ENCODE measurements at regions not wholly inside any gene's neighbourhood (a gene's known extent, or its start where the extent isn't known, plus 50 kb on each side); places are given as distances from the start of the nearest gene placed in this dataset.

DNA sequence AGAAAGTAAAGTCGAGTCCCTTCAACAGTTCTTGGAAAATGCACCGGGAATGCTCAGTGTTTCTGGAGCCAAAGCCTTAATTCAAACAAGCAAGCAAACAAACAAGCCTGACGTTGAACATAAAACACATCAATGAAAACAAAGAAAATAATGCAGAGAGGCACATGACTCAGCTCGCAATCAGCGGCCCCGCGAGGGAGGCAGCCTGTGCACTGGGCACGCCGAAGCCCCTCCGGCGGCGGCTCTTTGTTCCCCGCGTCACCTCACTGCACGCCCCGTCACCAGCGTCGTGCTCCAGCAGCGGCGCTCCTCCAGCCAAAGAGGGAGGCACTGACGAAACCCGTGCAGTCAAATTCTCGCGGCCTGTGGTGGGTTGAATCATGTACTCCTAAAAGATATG lies 151.5 kb downstream of the DNAJB6 start:
- no peak for TF ChIP-seq PATZ1 (CRISPR knock-in tag; IDR thresholded peaks at IDR 0.05; ENCODE audit: borderline replicate concordance)
- no peak for TF ChIP-seq ZFP3 (CRISPR knock-in tag; IDR thresholded peaks at IDR 0.05)
- no peak for TF ChIP-seq ARNTL (CRISPR knock-in tag; IDR thresholded peaks at IDR 0.05; ENCODE audit: borderline replicate concordance, low read depth)
- no peak for TF ChIP-seq ZNF70 (CRISPR knock-in tag; IDR thresholded peaks at IDR 0.05)
- TF ChIP-seq ZFP30 (CRISPR knock-in tag; IDR thresholded peaks at IDR 0.05), result no peak
- TF ChIP-seq, protein P1, sequence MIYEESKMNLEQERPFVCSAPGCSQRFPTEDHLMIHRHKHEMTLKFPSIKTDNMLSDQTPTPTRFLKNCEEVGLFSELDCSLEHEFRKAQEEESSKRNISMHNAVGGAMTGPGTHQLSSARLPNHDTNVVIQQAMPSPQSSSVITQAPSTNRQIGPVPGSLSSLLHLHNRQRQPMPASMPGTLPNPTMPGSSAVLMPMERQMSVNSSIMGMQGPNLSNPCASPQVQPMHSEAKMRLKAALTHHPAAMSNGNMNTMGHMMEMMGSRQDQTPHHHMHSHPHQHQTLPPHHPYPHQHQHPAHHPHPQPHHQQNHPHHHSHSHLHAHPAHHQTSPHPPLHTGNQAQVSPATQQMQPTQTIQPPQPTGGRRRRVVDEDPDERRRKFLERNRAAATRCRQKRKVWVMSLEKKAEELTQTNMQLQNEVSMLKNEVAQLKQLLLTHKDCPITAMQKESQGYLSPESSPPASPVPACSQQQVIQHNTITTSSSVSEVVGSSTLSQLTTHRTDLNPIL (CRISPR knock-in tag; IDR thresholded peaks at IDR 0.05; ENCODE audit: low read depth), result no peak
- no peak for TF ChIP-seq OSR1 (CRISPR knock-in tag; IDR thresholded peaks at IDR 0.05)
- TF ChIP-seq, protein P2, sequence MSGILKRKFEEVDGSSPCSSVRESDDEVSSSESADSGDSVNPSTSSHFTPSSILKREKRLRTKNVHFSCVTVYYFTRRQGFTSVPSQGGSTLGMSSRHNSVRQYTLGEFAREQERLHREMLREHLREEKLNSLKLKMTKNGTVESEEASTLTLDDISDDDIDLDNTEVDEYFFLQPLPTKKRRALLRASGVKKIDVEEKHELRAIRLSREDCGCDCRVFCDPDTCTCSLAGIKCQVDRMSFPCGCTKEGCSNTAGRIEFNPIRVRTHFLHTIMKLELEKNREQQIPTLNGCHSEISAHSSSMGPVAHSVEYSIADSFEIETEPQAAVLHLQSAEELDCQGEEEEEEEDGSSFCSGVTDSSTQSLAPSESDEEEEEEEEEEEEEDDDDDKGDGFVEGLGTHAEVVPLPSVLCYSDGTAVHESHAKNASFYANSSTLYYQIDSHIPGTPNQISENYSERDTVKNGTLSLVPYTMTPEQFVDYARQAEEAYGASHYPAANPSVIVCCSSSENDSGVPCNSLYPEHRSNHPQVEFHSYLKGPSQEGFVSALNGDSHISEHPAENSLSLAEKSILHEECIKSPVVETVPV (CRISPR knock-in tag; IDR thresholded peaks at IDR 0.05), result no peak
- no peak for TF ChIP-seq ZNF565 (CRISPR knock-in tag; conservative IDR thresholded peaks at IDR 0.05; ENCODE audit: low read depth)
